C4-2B (cell line): ENCODE measurements at regions not wholly inside any gene's neighbourhood (a gene's known extent, or its start where the extent isn't known, plus 50 kb on each side); places are given as distances from the start of the nearest gene placed in this dataset.

Experiments used
- CTCF ChIP-seq: fragments of 450-650 bp; conservative IDR thresholded peaks from 2 replicates; pipeline ENCODE4 v1.5.1; 2017; ENCODE audit warnings: mild to moderate bottlenecking
- ZFX ChIP-seq: fragments of 450-650 bp; IDR thresholded peaks from 2 replicates; pipeline ENCODE4 v1.6.1; 2017

- TF ChIP-seq CTCF, result no peak
- TF ChIP-seq ZFX, result no peak
Observed at GRCh38 chr5:101935086-101935485, 361.0 kb downstream of the SLCO4C1 start.
